Glomerular visceral epithelial cell (primary cell): ENCODE measurements at regions not wholly inside any gene's neighbourhood (a gene's known extent, or its start where the extent isn't known, plus 50 kb on each side); places are given as distances from the start of the nearest gene placed in this dataset.
"Not testable (repeated sequence)": the region's sequence is repeated elsewhere in the genome, so short reads cannot be mapped to it uniquely, and the experiment has no call there.

Experiments
- DNase-seq: peaks from one replicate; pipeline ENCODE4 v3.0.0-alpha.2; 2016; ENCODE audit errors: extremely low spot score

DNA sequence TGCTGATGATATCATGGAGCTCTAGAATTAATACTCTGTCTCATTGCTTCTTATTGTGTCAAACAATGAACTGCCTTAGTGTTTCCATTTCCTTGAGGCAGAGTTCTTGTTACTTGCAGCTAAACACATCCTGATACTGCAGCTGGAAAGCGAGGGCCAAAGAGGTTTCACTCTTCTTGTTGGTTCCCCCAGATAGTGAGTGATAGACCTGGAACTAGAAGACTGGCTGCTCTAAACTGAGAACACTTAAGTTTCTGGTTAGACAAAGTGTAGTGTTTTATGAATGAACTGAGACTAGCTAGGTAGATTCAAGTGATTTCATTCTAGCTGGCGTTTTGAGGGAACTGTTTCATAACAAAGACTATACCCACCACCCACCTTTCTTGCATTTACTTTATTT, 321.7 kb downstream of the TXNL1 start:
- no peak for DNase-seq

DNA sequence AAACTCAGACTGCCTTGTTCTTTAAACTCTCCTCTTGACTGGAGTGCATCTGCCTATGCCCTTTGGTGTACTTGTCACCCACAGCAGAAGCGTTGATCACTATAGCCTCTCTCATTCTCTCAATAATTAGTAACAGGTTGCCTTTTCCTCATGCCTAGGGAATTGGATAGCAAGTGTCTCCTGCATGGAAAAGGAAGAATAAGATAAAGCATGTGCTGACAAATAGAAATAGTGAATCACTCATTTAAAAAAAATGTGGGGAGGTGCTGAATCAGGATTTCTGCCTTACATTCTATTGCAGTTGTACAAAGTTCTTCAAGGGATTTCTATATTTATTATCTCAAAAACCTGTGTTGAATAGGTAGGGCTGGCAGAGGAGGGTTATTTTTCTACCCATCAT, 323.0 kb downstream of the TXNL1 start:
- no peak for DNase-seq

DNA sequence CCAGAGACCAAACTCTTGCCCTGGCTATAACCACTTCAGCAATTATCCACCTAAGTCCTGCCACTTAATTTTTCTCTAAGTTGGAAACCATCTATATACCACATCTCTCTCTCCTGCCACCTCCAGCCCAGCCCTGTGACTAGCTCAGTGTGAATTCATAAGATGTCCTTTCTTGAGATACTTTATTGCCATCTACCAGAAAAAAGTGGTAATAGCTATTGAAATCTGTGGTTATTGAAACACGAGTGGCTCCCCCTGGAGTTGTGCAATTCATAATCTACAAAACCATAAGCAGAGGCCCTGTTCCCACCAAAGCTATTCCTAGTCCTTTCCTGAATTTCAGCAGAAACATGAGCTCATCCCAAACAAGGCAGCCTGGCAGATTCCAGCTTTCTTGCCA, 324.0 kb downstream of the TXNL1 start:
- DNase-seq = no peak

DNA sequence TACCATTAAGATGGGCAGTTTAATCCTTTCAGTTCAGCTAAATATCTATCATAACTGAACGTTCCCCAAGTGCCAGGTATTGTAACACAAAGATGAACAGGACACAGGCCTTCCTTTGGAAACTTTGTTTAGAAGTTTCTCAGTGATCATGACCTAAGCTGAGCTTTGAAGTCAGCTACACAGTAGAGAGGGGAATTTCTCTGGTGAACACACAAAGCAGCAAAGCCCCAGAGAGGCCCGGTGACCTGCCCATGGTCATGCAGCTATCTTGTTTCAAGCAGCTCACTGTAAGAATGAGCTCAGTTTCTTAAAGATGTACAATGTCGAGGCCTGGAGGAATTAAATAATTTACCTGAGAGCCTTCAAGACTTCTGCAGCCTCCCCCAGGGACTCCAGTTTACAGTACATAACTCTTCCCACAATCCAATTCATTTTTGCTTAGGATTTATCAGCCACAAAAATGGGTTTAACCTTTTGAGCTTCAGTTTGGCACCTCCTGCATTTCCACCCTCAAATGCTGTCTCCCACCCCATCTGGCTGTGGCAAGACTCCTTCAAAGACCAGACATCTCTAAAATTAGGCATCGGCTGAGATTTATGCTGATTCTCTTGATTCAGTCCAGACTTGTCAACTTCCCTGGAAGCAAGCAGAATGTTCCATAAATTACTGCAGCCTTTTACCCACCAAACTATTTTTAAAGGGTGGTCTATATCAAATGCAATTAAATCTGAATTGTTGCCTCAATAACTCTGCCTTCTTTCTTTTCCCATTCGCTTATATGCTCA, 325.6 kb downstream of the TXNL1 start:
- no peak for DNase-seq

DNA sequence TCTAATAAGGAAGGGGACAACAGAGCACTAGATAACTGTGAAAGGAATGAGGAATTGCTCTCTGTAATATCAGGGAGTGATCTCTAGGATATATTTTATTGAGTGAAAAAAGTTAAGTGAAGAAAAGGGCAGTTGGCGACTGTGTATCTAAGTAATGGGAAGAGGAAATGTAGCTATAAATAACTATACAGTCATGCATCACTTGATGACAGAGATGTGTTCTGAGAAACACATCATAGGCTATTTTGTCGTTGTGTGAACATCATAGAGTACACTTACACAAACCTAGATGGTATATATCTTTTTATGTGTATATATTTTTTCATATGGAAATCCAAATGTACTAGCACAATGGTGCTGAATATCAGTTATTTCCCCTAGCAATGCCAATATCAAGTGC, 329.3 kb downstream of the TXNL1 start:
- DNase-seq = no peak

DNA sequence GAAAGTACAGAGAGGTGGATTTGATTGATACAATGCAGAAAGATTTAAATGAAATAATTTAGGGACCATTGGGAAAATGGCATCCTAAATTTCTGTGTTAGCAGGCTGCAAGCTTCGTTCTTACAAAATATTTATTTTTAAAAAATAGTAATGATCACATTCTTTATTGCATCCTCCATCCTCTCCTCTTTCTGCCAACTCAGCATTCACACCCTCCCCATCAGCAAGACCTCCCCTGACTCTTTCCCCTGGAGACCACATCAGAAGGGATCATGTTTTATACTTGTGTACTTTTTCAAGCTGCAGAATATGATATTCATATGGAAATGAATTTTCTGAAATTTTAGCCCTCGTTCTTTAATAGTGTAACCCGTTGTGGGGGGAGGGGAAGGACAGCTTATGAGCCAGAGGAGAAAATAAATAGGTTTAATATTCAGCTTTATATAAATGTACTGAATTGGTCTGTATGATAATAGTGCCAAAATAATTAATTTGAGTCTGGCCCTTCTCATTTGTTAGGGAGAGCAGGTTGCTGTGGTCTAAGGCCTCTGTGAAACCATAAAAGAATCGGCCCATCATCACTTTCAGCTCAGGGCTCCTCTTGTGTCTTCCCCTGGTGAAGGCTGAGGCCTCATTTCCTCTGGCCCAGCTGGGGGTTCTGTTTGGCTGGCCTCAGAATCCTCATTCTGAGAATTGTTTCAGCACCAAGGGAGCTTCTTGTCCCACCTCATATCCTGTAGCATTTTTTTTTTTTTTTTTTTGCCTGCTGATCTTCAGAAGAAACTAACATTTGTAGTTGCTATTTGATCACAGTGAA, 330.8 kb downstream of the TXNL1 start:
- no peak for DNase-seq

DNA sequence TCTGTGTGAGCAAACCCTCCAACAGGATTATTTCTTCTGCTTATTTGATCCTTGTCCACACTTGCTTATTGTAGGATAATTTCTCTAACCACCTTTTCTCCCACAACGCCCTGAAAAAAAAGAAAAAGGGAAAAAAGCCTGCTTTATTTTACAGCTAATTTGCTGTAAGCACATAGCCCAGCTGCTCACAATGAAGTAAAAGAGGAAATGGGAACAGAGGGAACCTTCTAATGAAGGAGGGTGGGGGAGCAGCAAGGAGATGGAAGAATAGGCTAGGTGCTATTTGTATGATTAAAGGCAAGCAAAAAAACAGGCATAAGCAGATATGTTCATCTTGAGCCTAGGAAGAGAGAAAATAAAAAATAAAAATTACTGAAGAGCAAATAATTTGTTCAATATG, 331.6 kb downstream of the TXNL1 start:
- no peak for DNase-seq

DNA sequence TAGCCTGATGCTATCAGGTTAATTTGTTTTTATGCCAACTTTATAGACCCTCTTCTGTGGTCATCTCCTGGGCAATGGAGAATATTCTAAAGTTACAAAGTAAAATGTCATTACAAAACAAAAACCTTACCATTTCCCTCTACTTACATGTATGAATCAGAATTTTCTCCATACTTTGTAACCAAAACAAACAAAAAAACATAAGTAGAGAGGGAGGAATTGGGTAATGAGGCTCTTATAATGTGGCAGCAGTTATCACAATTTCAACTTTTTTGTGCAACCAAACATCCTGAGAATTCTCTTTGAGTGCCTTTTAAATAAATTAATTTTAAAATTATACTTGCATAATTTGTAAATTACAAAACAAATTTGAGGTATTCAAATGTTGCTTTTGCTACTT, 332.8 kb downstream of the TXNL1 start:
- DNase-seq = no peak

DNA sequence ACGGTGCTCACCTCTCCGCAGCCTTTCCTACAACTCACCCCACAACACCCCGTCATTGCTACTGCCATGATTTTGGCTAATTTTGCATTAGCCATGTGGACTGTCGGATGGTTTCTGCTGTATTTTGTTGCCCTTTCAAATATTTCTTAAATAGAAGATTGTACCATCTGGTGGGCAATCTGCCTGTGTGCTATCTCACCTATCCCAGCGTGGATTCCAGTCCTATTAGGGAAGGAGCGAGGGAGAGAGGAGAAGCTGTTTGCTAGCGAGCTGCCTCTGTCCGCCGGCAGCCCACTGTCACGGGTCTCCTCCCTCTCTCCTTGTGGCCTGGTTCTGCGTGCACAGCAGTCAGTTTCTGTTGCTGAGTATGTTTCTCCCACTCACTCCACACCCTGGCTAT, 336.2 kb downstream of the TXNL1 start:
- DNase-seq = no peak

DNA sequence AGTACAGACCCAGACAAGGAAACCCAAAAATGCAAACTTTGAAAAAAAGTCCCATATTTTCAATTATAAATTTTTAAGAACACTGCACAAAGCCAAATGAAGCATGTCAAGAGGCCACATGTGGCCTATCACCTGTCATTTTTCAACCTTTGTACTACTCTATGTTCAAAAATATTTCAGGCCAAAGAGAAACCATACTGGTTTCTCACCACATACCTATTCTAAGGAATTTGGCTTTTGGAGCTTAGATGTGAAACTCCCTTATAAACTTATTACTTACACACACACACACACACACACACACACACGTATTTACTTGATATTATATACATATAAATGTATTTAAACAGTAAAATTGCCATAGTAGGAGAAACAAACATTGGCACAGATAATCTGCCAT, 338.7 kb downstream of the TXNL1 start:
- DNase-seq = no peak

DNA sequence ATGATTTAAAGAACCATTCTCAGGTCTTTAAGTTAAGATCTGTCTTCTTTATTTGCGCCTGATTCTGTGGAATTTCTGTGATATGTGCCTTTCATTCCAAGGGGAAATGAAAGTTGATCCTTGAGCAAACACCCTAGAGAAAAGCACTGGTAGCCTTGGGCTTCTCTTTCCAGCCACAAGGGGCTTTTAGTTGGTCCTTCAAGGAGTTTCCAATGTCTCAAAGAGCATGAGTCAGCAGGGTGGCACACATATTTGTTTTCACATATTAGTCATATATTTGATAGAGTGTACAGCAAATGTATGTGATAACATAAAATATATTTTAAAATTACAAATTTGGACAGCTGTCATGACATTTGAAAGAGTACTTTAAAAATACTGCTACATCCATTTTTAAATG, 339.5 kb downstream of the TXNL1 start:
- peak; percentile 31 for DNase-seq

DNA sequence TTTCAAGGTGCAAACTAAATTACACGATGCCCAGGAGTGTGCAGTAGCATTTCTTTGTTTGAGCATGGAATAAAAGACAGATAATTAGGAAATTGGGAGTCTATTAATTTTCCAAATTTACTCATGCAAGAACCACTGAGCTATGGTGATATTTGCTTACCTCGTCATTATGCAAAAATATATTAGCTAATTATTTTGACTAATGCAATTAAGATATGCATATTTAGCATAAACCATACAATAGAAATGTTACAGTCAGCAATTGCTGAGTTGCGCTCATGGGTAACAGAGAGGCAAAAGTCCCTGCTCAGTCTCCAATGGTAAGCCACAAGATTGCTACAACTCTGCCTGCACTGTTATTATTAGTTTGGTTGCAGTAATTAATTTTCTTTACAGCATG, 342.0 kb downstream of the TXNL1 start:
- no peak for DNase-seq

DNA sequence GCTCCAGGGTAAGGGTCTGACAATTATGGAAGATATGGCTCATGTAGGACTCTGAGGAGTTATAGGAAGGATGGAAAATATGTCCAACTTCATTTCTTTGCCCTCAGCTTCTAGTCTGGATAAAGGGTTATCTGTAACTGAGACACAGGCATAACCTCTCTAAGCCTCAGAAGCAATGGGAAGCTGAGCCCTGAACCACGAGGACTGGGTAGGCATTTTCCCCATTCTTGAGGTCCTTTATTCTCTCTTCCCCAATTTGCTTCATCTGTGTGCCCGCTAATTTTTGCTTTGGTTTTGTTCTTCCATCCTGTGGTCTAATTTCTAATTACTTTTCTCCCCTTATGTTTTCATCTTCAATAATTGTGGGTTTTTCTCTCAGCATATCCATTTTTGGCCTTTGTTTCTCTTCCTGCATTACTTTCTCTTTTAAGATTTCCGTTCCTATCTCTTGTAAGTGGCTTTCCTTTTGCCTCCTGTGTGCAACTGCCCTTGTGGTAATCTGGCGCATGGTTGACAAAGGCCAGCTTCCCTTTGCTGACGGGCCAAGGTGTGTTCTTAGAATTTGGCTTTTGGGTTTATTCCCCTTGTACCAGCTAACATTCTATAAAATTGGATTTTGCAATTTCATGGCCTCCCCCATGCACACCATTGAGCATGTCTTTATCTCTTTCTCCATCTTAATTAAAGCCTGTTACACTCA, 343.8 kb downstream of the TXNL1 start:
- DNase-seq = no peak

DNA sequence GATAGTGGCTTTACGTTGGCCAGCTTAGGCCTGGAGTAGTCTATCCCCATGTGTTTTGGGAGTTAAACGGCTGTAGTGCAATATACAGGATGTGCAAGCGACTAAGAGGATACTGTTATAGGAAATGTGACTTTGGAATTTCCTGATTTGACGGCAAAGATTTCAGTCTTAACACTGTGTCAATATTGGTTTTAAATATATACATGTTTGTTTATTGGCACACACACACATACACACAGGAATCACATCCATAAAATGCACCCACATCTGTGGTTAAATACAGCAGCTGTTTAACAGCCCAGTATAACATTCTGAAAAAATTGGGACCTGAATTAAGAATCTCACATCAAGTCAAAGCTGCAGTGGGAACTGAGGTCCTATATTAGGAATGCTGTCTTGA, 347.1 kb downstream of the TXNL1 start:
- no peak for DNase-seq

DNA sequence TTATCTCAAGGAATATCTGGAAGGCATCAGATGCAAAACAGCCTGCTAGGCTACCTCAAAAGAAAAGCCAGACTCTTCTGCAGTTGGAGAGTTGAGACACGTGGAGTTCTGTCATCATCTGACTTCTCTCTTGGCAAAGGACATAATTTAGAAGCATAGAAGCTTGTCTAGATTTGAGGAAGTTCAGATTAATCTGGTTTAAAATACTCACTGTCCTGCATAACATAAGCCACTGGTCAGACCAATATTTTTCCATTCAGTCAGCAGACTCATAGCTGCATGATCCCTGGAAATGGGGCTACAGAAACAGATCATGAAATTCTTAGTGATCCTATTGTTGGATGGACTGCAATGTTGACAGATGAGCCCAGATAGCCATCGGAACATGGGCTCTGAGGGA, 349.0 kb downstream of the TXNL1 start:
- no peak for DNase-seq

DNA sequence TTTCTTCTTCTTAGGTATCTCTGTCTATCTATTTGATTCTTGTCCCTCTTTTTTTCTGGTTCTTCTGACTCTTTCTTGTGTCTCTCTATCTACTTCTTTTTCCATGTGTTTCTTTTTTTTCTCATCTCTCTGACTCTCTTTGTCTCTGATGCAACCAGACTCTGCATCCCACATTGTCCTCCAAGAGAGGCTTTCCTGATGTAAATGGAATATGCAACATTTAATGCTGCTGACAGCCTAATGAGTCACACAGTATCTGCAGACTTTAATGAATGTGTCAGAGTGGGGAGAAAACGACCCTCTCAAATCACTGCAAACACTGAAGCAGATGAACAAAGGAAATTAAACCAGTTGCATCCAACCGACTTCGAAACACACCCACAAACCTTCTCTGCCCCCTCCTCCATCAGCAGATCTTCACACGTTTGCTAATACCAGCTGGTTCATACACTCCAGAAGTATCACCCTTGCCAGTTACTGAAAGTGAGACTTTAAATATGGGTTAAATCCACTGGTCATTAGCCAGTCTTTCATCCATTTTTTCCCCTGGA, 351.5 kb downstream of the TXNL1 start:
- DNase-seq = no peak

DNA sequence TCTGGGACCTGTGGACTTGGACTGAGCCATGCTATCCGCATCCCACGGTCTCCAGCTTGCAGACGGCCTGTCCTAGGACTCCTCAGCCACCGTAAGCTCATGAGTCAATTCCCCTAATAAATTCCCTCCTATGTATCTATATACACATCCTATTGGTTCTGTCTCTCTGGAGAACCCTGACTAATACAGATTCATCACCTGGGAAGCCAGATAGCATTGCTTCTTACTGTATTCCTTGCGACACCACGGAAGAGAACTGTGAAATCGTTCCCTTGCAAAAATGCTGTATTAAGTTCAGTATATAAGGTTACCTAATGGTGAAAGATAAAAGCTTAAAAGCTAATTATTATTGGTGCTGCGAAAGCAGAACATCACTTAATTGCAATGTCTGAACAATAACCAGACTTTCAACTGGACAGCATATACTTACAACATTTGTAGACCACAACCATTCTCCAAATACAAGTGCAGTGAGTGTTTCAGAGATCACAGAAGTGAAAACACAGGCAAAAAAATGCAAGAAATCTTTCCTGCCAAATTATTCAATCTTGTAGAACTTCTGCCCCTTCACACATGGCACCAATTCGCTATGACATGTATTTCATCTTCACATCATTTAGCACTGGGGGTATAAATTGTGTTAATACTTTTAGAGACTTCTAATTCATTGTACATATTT, 352.9 kb downstream of the TXNL1 start:
- DNase-seq = no peak

DNA sequence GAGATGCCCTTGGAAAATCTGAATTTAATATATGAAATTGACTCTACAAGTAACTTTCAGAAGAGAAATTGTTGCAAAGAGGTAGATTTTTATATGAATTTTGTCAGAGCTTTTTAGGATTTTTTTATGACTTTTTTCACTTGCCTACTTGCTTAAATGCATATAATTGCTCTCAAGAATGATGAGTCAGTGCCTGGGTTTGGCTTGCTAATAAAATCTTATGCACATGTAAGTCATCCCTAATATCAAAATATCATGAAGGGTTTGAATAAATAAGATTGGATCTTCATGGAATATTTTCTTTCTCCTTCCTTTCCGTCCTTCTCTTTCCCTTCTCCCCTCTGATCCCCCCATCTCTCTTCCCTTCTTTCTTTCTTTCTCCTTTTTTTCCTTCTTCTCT, 354.1 kb downstream of the TXNL1 start:
- DNase-seq = no peak

DNA sequence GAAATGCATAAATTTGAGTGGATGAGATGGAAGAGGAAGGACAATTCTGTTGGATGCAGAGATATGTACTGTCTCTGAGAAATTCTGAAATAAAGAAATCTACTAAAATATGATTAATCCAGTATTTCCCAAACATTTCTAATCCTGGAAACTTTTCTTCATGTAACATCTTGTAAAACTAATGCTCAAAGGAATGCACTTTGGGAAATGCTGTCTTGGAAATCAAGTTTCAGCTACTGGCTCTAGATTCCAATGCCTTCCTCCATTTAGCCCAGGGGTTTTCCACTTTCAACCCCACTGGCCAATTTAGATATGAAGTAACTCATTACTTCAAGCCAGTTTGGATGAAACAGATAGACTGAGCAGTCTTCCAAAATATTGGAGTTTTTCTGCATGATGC, 355.1 kb downstream of the TXNL1 start:
- no peak for DNase-seq

DNA sequence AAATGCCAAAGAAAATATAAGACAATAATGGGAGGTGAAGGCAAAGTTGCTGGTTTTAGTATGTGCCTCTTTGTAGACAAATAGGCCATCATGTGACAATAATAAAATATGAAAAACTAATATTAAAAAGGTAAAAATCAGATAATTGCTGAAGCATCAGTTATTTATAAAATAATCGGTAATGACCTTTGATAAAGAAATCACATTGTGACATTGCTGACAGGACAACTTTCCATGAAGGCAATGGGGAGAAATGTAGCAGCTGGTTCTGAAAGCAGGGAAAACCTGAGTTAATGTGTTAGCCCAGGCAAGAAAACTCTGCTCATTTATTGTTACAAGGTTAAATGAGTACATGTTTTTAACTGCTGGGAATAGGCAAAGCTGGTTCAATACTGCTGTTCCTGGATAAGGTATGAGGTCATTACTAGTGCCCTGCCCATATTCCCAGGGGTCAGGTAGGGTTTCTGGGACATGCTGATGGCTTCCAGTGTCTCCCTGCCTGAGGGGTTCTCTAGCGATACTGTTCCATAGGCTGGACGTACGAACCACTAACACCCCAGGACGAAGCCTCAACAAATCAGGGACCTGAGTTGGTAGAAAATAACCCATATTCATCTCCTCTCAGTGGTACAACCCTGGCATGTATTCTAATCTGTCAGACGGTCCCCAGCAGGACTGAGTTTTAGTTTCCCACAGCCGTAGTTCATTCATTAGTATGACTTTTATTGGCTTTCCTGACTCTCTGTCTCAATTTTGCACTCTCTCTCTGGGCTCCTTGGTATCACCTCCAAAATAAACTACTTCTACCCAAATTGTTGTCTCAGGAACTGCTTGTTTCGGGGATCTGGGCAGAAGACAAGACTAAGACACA, 355.9 kb downstream of the TXNL1 start:
- DNase-seq = no peak

DNA sequence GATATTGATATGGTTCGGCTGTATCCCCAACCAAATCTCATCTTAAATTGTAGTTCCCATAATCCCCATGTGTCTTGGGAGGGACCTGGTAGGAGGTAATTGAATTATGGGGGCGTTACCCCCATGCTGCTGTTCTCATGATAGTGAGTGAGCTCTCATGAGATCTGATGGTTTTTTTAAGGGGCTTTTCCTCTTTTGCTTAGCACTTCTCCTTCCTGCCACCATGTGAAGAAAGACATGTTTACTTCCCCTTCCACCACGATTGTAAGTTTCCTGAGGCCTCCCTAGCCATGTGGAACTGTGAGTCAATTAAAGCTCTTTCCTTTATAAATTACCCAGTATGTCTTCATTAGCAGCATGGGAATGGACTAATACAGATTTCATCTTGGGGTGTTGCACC, 358.6 kb downstream of the TXNL1 start:
- DNase-seq = not testable (repeated sequence)
